ENCODE measurements at regions not wholly inside any gene's neighbourhood (a gene's known extent, or its start where the extent isn't known, plus 50 kb on each side); places are given as distances from the start of the nearest gene placed in this dataset.

DNA sequence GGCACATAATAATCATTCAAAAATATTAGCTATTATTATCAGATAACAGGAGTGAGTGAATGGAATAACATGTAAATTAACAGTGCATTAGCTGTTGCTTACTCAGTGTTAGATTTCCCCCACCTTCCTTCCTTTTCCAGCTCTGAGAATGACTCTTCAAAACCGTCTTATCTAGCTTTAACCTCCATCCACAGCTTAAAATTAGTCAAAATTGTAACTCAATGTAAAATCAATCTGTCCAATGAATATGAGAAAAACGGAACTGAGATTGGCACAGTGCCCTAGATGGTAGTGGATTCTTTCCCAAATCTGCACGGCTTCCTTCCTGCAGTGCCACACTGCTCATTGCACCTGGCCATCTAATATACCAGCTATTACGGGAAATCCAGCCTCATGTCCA is 156.8 kb upstream of the BDNF start:
- no peak for DNase-seq

DNA sequence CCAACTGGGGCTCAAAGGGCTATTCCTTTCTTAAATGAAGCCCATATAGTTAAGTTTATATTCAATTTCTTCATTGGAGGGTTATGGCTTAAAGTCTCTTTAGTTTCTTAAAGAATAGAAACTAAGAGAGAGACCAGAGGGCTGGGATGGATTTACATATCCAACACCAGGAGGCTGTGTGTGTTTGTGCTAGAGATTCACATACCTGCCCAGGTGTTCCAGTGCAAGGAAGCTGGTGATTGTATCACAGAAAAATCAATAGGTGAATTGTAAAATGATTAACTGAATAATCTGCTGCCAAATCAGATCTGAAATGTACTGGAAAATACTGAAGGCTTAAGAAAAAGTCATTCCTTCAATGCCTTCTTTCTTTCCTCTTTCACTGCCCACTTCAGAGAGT is 148.2 kb upstream of the BDNF start:
- no peak for DNase-seq

DNA sequence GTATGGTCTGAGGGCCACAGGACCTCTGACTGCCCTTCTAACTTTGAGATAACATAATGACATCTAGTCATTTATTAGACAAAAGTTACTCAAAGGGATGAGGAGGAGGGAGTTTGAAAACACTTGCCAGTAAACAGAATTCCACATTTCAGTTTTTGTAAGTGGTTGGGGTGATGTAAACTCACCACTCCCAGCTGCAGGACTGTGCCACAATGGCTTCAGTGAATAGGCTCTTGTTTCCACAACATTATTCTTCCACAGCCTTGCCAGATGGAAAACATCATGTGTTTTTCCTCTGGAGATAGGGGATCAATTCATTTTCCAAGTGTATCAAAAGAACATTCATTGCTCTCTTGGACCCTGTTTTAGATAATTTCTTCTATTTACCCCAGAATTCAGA is 147.2 kb upstream of the BDNF start:
- no peak for DNase-seq

DNA sequence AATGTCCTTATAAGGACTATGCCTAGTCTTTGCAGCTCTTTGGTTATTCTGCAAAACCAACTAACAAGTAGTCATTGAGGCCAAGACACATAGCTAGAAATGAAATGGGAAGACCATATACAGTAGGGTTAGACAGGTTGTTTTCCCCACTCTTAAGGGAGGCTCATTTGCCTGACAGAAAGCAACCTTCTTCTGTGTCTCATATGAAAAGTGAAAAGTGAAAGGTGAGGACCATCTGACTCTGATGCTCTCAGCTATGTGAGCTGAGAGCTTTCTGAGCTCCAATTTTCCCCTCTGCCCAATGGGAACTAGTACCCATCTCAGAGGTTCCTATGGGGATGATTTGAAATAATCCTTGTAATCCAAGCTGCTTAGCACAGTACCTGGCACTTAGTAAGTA is 142.0 kb upstream of the BDNF start:
- no peak for DNase-seq

DNA sequence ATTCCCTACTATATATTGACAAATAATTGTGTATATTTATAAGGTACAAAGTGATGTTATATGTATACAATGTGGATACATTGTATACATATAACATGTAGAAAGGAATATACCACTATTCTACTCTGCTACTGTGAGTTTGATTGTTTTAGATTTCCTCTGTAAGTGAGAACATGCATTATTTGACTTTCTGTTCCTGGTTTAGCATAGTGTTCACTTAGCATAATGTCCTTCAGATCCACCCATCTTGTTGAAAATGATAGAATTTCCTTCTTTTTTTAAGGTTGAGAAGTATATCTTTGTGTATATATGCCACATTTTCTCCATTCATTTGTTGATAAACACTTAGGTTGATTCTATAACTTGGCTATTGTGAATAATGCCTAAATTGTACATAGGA is 140.8 kb upstream of the BDNF start:
- DNase-seq = no peak

DNA sequence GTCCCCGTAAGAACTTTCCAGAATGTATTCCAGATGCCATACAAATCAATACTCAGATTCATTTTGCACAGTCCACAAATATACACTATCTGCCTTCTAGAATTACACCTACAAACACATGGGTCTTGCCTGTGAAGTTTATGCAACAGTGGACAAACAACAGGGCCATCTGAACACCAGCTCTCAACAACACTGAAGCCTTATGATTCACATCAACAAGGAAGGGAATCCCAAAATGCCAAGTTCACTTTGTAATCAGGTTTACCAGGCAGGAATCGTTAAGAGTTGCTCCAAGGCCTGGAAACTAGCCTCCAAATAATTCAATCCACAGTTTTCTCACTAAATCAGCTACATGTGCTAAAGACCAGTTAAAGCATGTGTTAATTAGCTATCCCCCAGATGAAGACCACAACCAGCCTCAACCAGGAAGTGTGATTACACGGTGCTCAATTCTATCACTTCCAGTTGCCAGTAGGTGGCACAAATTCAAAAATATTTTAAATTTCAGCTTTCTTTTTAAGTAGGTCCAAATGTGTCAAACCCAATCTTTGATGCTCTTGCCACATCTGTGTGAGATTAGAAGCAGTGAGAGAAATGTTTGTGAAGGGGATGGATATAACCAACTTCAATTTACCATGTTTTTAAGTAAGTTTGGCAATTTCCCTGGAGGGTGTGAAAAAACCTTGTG is 139.1 kb upstream of the BDNF start:
- DNase-seq = no peak

DNA sequence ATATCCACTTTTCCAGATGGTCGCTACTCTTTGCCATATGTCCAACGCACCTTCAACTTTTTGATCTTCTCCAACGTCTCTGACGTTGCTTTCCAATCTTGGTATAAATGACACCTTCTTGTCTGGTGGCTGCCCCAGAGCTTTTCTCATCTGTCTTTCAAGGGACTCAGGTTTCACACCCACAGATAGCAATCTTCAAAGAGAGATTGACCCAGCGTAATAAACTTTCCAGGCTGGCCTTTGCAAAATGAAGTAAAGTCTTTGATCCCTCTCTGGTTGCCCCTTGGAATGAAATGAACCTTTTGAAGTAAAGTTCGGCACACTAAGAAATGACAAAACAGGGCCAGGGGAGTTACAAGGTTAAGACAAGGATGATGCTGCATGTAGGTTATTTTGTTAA is 138.4 kb upstream of the BDNF start:
- DNase-seq = no peak

DNA sequence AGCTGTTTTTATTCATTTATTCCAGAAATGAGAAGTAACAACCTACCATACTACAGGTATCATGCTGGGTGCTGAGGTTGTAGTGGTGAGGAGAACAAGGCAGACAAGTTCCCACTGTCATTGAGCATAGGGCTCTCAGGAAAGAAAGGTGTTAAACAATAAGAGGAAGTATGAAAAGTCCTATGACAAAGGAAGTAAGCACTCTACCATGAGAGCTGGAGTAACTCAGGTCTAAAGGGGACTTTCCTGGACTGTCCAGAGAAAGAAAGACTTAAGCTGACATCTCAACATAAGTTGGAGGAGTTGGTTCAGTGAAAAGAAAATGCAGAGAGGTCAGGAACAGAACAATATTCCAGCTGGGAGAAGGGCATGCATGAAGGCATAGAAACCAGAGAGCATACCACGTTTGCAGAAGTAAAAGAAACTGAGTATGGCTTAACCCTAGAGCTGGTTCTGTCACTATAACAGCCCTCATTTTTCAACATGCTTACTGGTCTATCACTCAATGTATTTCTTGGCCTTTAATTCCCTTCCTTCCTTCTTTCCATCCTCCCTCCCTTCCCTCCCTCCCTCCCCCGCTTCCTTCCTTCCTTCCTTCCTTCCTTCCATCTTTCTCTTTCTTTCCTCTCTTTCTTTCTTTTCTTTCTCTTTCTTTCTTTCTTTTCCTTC is 137.8 kb upstream of the BDNF start:
- DNase-seq = no peak

DNA sequence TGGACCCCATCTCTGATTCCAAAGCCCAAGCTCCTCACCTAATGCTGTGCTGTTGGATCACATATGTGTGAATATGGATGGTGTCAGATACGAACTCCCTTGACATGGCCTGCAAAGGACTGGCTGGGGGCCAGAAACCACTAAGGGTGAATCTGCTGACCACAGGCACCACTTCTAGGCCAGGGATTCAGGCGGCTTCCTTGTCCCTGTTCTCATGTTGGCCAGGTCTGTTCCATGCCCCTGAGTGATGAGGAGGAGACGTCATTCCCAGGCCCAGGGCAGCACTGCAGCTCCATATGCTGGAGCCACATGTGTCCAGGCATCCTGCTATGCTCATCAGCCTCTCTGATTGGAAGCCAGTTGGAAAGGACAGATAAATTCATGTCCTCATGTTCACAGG is 130.0 kb upstream of the BDNF start:
- no peak for DNase-seq

DNA sequence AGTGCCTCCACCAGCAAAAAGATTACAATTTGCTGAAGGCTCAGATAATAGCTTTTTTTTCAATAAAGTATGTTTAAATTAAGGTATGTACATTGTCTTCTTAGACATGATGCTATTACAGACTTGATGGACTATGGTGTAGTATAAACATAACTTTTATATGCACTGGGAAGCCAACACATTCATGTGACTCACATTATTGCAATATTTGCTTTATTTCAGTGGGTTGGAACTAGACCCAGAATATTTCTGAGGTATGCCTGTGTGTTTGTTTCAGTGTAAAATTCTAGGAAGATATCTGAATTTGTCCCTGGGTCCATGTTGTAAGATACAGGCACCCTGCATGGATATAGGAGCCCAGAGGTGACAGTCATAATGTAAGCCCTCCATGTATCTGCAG is 120.0 kb upstream of the BDNF start:
- no peak for DNase-seq

DNA sequence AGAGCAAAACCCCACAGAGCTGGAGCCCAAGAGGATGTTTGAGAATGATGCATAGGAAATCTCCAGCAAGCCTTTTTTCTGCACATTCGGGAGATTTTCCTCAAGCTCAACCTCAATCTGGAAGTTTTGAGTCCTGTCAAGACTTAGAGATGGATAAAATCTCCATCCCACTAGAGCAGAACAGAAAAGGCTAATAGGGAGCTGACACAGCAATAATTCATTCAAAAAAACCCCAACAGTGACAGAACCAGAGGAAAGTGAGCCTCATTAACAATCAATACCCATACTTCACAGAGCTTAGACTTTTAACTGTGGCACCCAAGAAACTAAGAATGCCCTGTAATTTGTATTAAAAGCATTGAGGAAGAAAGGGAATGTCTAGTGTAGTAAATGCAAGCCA is 115.9 kb upstream of the BDNF start:
- DNase-seq = no peak

DNA sequence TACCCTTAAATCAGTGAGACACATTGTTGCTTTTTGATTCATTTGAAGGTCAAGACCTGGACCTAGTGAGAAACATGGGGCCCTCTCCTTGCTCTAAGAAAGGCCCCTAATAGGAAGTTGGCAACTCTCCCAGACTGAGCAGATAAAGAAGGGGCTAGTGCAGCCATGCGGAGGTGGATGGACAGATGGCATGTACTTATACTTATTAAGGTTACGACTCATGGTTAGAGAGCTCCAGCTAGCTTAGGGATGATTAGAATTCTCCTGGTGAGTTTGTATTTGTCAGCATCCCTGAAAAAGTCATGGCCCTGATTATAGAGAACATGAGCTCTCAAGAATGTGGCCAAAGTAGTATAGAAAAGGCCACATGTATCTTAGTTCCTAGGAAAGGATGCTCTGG is 112.1 kb upstream of the BDNF start:
- DNase-seq = no peak

DNA sequence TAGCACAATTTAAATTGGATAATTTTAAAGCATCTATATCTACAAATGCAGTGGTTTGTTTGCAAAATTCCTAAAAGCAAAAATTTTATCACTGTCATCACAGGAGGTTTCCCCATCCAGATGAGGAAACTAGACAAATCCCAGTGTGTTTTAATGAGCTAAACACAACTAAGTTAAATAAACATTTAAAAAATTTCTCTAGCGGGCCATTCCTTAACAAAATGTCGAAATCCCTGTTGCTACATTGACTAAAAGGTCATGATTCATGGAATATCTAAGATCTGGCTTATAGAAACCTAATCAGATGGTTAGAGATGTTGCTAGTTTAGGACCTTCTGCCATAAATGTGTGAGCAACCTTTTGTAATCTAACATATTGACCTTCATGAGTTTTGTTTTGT is 107.3 kb upstream of the BDNF start:
- DNase-seq = no peak

DNA sequence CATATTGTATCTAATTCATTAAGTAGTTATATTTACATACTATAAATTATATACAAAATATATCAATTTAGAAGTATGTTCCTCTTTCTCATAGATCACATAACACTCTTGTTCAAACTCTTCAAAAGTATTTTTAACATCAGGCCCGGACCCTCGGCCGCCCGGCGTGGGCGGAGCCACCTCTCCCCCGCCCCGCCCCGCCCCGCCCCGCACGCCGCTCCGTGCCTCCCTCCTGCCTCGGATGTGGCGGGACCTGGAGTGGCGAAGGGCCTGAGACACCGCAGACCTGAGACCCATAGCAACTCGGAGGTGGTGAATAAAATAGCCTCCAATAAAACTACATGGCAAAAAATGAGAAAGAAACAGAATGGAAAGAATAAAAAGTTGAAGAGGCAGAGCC is 105.9 kb upstream of the BDNF start:
- DNase-seq = no peak

DNA sequence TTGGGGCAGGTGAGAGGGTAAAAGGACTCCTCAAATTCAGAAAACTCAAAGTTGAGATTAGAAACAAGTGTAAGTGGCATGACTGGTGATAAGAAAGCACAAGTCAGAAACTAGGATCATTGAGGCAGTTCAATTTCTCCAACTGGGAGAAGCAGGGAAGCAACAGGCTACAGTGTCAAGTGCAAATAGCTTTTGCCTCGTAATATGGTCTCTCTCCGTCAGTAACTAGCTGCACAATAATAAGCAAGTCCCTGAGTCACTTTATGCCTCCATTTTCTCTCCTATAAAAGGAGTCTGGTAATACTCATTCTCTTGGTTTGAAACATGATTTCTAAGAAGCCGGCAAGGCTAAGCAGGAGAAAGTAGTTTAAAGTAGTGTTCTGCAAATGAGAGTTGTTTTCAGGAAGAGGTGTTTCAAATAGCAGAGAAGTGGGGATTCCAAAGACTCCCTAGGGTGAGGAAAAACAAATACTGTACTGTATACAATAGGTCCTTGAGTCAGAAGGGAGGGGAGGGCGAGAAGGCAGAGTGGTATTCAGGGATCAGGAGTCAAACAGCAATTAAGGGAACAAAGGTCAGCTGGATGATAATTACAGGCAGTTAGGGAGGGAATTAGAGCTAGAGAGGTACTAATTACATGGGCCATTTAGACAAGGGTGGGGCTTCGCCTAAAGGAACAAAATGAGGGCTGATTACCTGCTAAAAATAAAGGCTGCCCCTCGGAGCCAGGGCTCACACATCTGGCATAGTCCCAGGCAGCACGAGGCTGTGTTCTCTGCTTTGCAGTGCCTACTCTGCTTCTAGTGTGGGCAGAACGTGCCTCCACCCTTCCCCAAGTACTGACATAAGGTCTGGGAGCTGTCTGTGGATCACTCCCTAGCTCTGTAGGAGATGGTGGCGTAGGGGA is 96.0 kb upstream of the BDNF start:
- DNase-seq = no peak

DNA sequence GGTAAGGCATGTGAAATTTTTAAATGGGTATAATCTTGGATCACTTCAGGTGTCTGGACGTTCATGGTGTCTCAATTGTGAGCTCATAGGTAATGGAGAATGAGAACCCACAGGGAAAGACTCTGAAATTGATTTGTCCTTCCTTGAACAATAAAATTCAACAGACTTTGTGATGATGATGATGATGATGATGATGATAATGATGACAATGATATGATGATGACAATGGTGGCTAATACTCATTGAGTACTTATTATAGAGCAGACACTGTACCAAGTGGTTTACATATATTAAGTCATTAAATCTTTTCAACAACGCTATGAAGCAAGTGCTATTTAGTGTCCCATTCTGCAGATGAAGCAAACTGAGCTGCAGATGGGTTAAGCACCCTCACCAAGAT is 86.6 kb upstream of the BDNF start:
- no peak for DNase-seq

DNA sequence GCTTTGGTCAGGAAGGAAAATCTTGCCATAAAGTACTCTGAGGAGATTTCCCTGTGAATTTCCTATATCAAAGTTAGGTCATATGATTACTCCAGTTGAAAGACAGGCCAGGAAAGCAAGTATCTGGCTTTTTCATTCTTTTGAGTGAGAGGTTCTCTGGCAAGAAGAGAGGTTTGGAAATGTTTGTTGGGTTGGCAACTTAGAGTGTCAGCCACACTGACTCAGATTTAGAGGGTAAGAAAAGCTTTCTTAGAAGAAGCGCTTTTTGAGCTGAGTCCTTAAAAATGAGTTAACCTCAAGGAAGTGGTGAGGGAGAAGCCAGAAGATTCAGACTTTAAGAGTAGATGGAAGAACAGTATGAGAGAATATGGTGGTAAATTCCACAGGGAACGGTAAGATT is 86.1 kb upstream of the BDNF start:
- DNase-seq = no peak

DNA sequence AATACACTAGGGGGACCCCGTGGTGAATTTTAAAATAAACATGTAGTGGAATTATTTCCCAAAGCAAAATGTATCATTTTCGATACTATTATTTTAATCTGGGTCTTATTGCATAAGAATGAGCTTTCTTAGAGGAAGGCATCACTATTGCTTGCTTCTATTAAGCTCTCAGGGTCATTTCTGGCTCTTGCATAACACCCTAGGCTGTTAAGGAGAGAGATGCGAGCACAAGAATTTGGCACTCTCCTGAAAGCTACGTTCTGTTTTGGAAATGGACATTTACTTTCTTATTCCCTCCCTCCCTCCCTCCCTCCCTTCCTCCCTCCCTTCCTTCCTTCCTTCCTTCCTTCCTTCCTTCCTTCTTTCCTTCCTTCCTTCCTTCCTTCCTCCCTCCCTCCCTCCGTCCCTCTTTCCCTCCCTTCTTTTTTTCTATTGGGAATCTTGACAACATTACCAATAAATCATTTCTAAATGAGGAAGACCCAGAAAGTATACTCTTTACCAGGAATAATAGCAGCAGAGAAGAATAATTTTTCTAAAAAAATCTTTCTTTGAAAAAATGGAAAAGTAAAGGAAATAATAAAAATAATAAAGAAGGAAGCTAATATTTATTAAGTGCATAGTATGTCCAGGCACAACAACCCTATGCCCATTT is 83.6 kb upstream of the BDNF start:
- DNase-seq = no peak

DNA sequence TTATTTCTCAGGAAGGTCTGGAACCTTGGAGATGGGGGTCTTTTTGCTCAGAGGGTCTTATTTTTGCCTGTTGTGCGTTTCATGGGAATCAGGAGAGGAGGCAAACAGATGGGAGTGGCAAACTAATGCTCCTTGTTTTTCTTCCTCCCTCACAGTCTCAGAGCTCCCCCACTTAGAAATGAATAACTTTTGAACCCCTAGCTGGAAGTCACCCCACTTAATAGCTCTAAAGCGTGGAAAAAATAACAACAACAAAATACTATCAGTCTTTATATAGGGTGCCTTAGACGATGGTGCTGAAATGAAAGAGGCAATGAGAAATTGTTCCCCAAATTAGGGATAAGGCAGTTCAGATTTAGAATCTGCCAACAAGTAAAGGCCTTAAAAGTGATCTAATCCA is 76.8 kb upstream of the BDNF start:
- DNase-seq = no peak

DNA sequence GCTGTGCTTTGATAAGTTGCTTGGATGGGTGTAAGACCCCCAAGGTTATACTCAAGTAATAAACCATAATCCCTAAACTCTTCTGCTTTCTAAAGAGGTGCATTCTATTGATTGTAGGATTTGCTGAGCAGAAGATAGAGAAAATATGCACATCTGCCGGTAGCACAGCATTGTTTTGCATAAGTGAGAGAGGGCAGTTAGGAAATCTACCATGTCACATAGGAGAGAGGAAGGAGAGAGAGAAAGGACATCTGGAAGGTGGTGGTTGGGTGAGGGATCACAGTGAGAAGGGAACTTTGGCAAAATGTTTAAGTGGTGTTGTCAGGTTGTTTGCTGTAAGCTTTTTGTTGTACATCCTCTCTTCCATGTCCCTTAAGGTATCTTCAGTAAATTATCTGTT is 73.6 kb upstream of the BDNF start:
- no peak for DNase-seq

DNA sequence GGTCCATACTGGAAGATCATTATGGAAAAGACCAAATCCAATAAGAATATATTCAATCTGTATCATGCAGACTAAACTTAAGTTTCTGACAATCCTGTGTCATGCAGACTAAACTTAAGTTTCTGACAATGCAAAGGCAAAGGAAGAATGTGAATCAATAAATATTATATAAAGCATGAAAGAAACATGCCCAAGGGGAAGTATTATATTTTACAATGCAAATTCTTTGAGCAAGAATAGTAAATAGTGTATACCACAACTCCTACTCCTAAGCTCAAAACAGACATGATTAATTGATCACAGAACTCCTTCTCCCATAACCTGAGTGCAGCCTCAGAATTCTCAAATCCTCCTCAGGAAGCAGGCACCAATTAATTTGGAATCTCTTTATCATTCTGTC is 71.3 kb upstream of the BDNF start:
- DNase-seq = no peak

DNA sequence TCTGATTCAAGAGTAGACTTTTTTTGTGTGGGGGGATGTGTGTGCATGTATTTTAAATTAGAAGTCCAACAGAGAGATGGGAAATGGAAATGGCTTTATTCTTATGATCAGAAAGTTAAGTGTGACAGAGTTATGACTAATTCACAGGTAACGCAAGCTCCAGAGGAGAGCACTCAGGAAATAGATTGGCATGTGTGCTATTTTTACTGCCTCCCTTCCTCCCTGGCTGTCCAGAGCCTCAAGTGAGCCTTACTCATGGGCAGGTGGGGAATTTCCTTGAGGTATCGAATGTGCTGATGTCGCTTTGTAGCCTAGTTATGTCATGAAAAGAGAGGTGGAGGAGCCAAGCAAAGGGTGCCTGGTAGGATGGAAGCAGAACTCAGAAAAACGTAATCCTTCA is 70.3 kb upstream of the BDNF start:
- no peak for DNase-seq

DNA sequence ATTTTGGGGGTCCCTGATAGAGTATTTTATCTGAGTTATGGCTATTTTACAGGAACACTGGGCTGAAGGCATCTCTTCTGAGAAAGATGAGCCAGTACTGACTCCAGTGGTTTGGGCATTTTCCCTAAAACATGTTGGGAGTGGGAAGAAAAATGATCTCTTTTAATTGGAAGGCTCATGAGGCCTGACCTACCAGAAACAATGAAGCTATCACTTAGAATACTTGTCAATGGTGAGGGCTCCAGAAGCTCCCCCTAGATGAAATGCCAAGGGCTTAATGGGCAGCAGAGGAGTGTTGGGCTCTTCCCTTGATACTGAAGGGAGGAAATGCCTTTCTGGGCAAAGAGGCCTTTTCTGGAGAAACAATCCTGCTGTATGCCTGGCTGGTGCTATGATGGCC is 63.5 kb upstream of the BDNF start:
- DNase-seq = no peak

DNA sequence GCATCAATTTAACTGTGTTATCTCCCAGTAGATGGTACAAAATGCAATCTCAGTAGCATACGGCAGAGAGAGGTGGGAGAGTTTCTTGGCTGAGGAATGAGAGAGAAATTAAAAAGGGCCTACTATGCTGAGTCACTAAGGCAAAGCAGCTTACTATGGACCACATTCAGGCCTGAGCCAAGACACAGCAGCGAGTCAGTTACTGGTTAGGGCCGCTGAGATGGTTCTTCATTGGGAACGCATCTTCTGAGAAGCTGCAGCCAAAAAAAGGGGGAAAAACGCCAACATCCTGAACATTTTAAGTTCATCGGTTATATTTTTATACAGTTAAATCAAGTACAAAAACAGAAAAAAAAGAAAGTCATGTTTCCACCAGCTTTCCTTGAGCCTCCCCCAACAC is 61.1 kb upstream of the BDNF start:
- no peak for DNase-seq
